Thyroid gland (tissue), 4 donors: ENCODE measurements at regions not wholly inside any gene's neighbourhood (a gene's known extent, or its start where the extent isn't known, plus 50 kb on each side); places are given as distances from the start of the nearest gene placed in this dataset.

Experiments
- POLR2A ChIP-seq, 2 donors: fragments of 450-650 bp; IDR thresholded peaks; one replicate each; pipeline ENCODE4 v1.6.1; 2017; ENCODE audit warnings: antibody characterized with exemption in 2 of 2, mild to moderate bottlenecking in 2 of 2, moderate library complexity in 1 of 2
- TF ChIP-seq, protein P1 (sequence below), 6 experiments: fragments of 200-600 bp in 3 of 6; fragments of 450-650 bp in 3 of 6; sonication (generic) in 3 of 6; IDR thresholded peaks; one replicate each; pipeline ENCODE4 v1.5.1; 2016 to 2019; ENCODE audit warnings: antibody characterized with exemption in 6 of 6, mild to moderate bottlenecking in 2 of 6, inconsistent platforms in 1 of 6, moderate library complexity in 1 of 6

DNA sequence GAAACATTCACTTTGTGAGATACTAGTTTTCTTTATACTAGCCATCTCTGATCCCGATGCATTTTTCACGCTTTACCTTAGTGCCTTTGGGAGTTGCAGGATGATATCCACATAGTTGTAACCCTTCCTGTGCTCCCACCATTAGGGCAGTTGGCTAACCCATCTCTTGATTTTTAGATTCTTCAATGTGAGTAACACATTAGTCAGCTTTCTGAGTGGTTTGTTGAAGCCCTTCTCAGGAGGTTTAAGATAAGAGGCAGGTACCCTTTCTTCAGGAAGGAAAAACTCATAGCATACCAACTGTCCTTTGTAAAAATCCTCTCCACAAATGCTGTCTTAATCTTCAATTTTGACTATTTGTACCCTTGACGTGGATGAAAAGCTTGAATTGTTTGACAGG, 392.3 kb downstream of the DMAC1 start:
- TF ChIP-seq, protein P1, sequence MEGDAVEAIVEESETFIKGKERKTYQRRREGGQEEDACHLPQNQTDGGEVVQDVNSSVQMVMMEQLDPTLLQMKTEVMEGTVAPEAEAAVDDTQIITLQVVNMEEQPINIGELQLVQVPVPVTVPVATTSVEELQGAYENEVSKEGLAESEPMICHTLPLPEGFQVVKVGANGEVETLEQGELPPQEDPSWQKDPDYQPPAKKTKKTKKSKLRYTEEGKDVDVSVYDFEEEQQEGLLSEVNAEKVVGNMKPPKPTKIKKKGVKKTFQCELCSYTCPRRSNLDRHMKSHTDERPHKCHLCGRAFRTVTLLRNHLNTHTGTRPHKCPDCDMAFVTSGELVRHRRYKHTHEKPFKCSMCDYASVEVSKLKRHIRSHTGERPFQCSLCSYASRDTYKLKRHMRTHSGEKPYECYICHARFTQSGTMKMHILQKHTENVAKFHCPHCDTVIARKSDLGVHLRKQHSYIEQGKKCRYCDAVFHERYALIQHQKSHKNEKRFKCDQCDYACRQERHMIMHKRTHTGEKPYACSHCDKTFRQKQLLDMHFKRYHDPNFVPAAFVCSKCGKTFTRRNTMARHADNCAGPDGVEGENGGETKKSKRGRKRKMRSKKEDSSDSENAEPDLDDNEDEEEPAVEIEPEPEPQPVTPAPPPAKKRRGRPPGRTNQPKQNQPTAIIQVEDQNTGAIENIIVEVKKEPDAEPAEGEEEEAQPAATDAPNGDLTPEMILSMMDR (IDR thresholded peaks at IDR 0.05) = no peak
- no peak for TF ChIP-seq POLR2A (IDR thresholded peaks at IDR 0.05)
